Activated naive CD8-positive, alpha-beta T cell treated with anti-CD3 and anti-CD28 coated beads, Interleukin-2, amount 10 ng/mL, durations not matched to agents 7 days and 5 days (primary cell): ENCODE measurements at regions not wholly inside any gene's neighbourhood (a gene's known extent, or its start where the extent isn't known, plus 50 kb on each side); places are given as distances from the start of the nearest gene placed in this dataset.

ENCODE experiments used
- ATAC-seq: fragments of 150-1000 bp; cut with Tn5 transposase; one replicate; pipeline ENCODE4 v1.10.0; 2021; ENCODE audit warnings: low read depth, moderate library complexity
- POLR2A ChIA-PET: fragments of 350-600 bp; sonication (Branson Sonifier 250); formaldehyde crosslinking; loops from one replicate; lab custom pipeline; 2021; ENCODE audit warnings: antibody characterized with exemption; lab: Charles Lee
- DNase-seq: peaks from one replicate; pipeline ENCODE4 v3.0.0; 2021
- H3K27ac Mint-ChIP-seq: one replicate; pipeline ENCODE4 v1.8.0; 2022; ENCODE audit warnings: mild to moderate bottlenecking, mixed read lengths
- H3K27me3 Mint-ChIP-seq: one replicate; pipeline ENCODE4 v1.8.0; 2022; ENCODE audit warnings: mild to moderate bottlenecking, moderate library complexity, mixed read lengths
- H3K36me3 Mint-ChIP-seq: one replicate; pipeline ENCODE4 v1.8.0; 2021; ENCODE audit warnings: mild to moderate bottlenecking, mixed read lengths
- H3K4me1 Mint-ChIP-seq: one replicate; pipeline ENCODE4 v1.8.0; 2021; ENCODE audit warnings: mixed read lengths
- H3K4me3 Mint-ChIP-seq: one replicate; pipeline ENCODE4 v1.8.0; 2022; ENCODE audit warnings: mild to moderate bottlenecking, moderate library complexity, mixed read lengths
- H3K9me3 Mint-ChIP-seq: one replicate; pipeline ENCODE4 v1.8.0; 2021; ENCODE audit warnings: mixed read lengths

- H3K4me3 Mint-ChIP-seq, result no peak overlapping the region
- H3K4me1 Mint-ChIP-seq, result no peaks in the 10 kb centered on the region
- peaks cover 12% of the 10 kb centered on the region for H3K27me3 Mint-ChIP-seq
- H3K9me3 Mint-ChIP-seq, result no peaks in the 10 kb centered on the region
- H3K36me3 Mint-ChIP-seq, result no peaks in the 10 kb centered on the region
- DNase-seq (no peak), ATAC-seq (no peak)
- POLR2A ChIA-PET, result no interaction called here
- no peak overlapping the region for H3K27ac Mint-ChIP-seq
These were observed 149.0 kb downstream of the KCNA5 start for GRCh38 chr12:5192726-5193125.

DNA sequence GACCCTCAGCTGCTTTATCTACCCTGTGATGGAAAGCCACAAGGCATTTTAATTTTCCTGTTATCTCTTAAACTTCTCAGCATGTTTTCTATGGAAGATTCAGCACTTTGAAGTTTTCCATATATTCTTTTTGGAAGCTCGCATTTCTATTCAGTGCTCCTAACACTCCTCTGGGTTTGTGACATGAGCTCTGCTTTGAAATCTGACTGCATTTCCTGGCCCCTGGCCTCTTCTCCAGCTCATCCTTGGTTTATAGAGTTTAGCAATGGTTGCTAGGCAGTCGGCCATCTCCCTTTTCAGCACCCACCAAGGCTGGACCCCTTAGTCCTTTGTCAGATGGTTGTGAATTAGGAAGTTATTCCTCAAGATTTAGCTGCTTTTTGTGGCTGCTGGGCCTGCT lies 150.6 kb downstream of the KCNA5 start:
- Mint-ChIP-seq H3K27me3 (peaks cover 18% of the 10 kb centered on the region), H3K4me3 (no peak overlapping the region), H3K9me3 (no peaks in the 10 kb centered on the region), H3K4me1 (no peaks in the 10 kb centered on the region), H3K27ac (no peak overlapping the region), H3K36me3 (no peaks in the 10 kb centered on the region)
- ATAC-seq, result no peak
- DNase-seq, result no peak
- POLR2A ChIA-PET, result no interaction called here

GRCh38 chr12:5195244-5195643 lies 151.6 kb downstream of the KCNA5 start:
- POLR2A ChIA-PET, result no interaction called here
- Mint-ChIP-seq H3K9me3 (no peaks in the 10 kb centered on the region), H3K36me3 (no peaks in the 10 kb centered on the region), H3K27ac (no peak overlapping the region), H3K4me1 (no peaks in the 10 kb centered on the region), H3K4me3 (no peak overlapping the region), H3K27me3 (peaks cover 14% of the 10 kb centered on the region)
- DNase-seq (no peak), ATAC-seq (no peak)

GRCh38 chr12:5195691-5196090 lies 152.0 kb downstream of the KCNA5 start:
- Mint-ChIP-seq H3K36me3 (no peaks in the 10 kb centered on the region), H3K27ac (no peak overlapping the region), H3K9me3 (no peaks in the 10 kb centered on the region), H3K27me3 (peaks cover 14% of the 10 kb centered on the region), H3K4me3 (no peak overlapping the region), H3K4me1 (no peaks in the 10 kb centered on the region)
- ATAC-seq (no peak), DNase-seq (no peak)
- POLR2A ChIA-PET, result no interaction called here

DNA sequence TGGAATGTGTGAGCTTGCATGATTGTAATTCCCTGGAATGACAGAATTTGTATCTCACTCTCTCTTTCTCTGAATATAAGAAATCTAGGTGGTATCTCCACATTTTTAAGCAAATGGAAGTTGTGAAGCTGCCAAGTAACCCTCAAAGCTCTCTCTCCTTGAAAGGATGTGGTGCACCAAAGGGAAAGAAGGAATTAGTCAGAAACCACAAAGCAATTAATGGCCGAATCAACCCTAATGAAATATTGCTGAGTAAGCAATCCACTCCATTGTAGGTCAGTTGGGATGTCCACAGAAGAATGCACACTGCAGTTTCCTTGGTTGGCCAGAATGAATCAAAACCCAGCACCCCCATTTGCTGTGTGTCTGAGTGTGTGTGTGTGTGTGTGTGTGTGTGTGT lies 153.5 kb downstream of the KCNA5 start:
- DNase-seq (no peak), ATAC-seq (no peak)
- no peaks in the 10 kb centered on the region for H3K4me1 Mint-ChIP-seq
- peaks cover 12% of the 10 kb centered on the region for H3K27me3 Mint-ChIP-seq
- H3K36me3 Mint-ChIP-seq, result no peaks in the 10 kb centered on the region
- H3K9me3 Mint-ChIP-seq, result no peaks in the 10 kb centered on the region
- no peak overlapping the region for H3K4me3 Mint-ChIP-seq
- H3K27ac Mint-ChIP-seq, result no peak overlapping the region
- POLR2A ChIA-PET, result no interaction called here

GRCh38 chr12:5197656-5198055 lies 154.0 kb downstream of the KCNA5 start:
- H3K4me1 Mint-ChIP-seq, result no peaks in the 10 kb centered on the region
- no peaks in the 10 kb centered on the region for H3K36me3 Mint-ChIP-seq
- POLR2A ChIA-PET, result no interaction called here
- no peak overlapping the region for H3K27ac Mint-ChIP-seq
- no peak for DNase-seq
- H3K27me3 Mint-ChIP-seq, result peaks cover 12% of the 10 kb centered on the region
- ATAC-seq, result no peak
- no peak overlapping the region for H3K4me3 Mint-ChIP-seq
- H3K9me3 Mint-ChIP-seq, result no peaks in the 10 kb centered on the region

DNA sequence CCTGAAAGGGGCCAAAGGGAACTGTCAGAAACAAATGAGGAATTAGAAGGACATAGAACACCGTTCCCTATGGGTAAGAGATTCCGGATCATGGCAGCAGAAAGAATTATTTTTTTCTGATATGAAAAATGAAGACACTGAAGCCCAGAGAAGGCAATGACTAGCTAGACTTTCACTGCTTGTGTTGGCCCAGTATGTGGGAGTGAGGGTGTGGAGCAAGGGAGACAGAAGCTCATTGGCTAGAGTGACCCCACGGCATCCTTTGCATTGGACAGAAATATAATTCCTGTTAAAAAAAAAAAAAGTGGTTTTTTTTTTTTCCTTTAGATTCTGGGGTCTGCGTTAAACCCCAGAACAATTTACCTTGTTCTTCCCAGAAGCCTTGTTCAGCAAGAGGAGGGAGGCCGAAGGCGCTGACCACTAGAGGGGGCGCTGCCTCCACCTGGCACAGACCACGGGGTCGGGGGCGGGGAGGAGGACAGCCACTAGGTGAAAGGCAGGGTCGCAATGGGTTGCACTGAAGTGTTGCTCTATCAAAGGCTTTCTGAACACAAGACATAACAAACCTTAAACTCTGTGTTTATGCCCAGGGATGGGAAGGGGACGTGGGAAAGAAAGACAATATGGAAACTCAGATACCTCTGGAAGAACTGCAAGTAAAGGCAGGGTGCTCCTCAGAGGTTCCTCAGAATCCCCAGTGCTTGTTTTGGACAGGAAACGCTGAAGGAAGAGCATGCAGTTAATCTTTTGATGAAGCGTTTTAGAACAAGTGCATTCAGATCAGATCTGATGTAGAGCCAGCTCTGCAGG lies 156.8 kb downstream of the KCNA5 start:
- no peak overlapping the region for H3K4me3 Mint-ChIP-seq
- H3K36me3 Mint-ChIP-seq, result no peaks in the 10 kb centered on the region
- POLR2A ChIA-PET, result no interaction called here
- H3K4me1 Mint-ChIP-seq, result no peaks in the 10 kb centered on the region
- DNase-seq, result peak; percentile 46
- H3K27ac Mint-ChIP-seq, result no peak overlapping the region
- peaks cover 8% of the 10 kb centered on the region for H3K27me3 Mint-ChIP-seq
- no peak for ATAC-seq
- H3K9me3 Mint-ChIP-seq, result no peaks in the 10 kb centered on the region

- POLR2A ChIA-PET, result no interaction called here
- no peak for DNase-seq
- ATAC-seq, result no peak
- Mint-ChIP-seq H3K36me3 (no peaks in the 10 kb centered on the region), H3K9me3 (no peaks in the 10 kb centered on the region), H3K27ac (no peak overlapping the region), H3K4me1 (no peaks in the 10 kb centered on the region), H3K27me3 (peaks cover 7% of the 10 kb centered on the region), H3K4me3 (no peak overlapping the region)
These were observed 158.0 kb downstream of the KCNA5 start for GRCh38 chr12:5201554-5202218.

GRCh38 chr12:5203274-5203673 lies 159.6 kb downstream of the KCNA5 start:
- no peaks in the 10 kb centered on the region for H3K9me3 Mint-ChIP-seq
- DNase-seq (no peak), ATAC-seq (no peak)
- no peak overlapping the region for H3K4me3 Mint-ChIP-seq
- peaks cover 5% of the 10 kb centered on the region for H3K27me3 Mint-ChIP-seq
- POLR2A ChIA-PET, result no interaction called here
- H3K27ac Mint-ChIP-seq, result no peak overlapping the region
- H3K36me3 Mint-ChIP-seq, result no peaks in the 10 kb centered on the region
- no peaks in the 10 kb centered on the region for H3K4me1 Mint-ChIP-seq

DNA sequence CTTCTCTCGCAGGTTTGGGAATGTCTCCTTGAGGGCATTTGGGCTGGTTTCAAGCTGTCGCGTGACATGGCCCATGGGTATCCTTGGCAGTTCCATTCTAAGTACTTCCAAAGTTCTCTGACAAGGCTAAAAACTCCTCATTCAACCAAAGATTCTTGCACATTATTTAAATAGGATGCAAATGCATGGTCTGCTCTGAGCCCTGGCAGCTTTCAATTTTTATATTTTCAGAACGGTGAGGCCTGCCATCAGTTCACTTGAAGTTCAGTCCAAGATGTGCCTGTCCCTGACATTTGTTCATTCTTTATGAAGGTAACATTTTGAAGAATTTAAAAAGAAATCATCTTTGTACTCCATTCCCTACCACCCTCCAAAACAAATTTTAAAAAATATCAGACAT lies 160.0 kb downstream of the KCNA5 start:
- POLR2A ChIA-PET, result no interaction called here
- H3K27me3 Mint-ChIP-seq, result peaks cover 3% of the 10 kb centered on the region
- no peak for DNase-seq
- no peak overlapping the region for H3K4me3 Mint-ChIP-seq
- H3K27ac Mint-ChIP-seq, result no peak overlapping the region
- ATAC-seq, result no peak
- H3K9me3 Mint-ChIP-seq, result no peaks in the 10 kb centered on the region
- no peaks in the 10 kb centered on the region for H3K36me3 Mint-ChIP-seq
- no peaks in the 10 kb centered on the region for H3K4me1 Mint-ChIP-seq

GRCh38 chr12:5204271-5204670 lies 160.6 kb downstream of the KCNA5 start:
- no peak for DNase-seq
- Mint-ChIP-seq H3K27ac (no peak overlapping the region), H3K36me3 (no peaks in the 10 kb centered on the region), H3K4me1 (no peaks in the 10 kb centered on the region), H3K9me3 (no peaks in the 10 kb centered on the region), H3K27me3 (peaks cover 2% of the 10 kb centered on the region), H3K4me3 (no peak overlapping the region)
- no peak for ATAC-seq
- POLR2A ChIA-PET, result no interaction called here

GRCh38 chr12:5204831-5205230 lies 161.2 kb downstream of the KCNA5 start:
- ATAC-seq, result no peak
- Mint-ChIP-seq H3K9me3 (no peaks in the 10 kb centered on the region), H3K27ac (no peak overlapping the region)

DNA sequence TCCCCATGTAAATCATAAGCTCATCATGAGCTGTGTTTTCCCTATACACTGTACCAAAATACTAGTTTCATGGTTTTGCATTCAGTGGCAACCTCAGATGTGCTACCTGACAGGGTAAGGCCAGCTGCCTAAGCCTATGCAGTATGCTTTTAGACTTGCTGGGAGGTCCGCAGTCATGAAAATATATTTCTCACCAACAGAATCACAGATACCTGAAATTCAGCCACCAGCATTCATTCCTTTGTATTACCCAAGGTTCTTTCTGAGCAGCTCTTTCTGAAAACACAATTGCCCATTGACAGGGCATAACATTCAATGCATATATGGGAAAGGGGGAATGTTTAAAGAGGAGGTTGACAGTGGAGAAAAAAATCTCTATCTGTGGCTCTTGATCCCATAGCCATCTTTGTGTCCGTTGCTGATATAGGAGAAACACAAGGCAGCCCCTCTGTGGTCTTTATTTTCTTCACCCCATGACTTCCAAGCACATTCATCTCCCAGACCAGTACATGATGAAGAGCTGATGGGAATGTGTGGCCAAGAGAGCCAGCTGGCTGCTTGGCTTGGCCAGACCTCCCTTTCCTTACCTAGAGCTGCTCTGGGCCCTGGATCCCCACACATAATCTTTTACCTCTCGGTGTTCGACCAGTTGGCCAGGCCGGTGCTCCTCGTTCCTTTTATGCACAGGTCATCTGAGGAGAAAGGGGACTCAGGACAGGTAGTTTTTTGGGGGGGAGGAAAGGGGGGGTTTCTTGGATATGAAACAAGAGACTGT lies 162.9 kb downstream of the KCNA5 start:
- ATAC-seq (no peak), DNase-seq (no peak)
- H3K4me3 Mint-ChIP-seq, result no peak overlapping the region
- POLR2A ChIA-PET, result no interaction called here
- peaks cover 7% of the 10 kb centered on the region for H3K27me3 Mint-ChIP-seq
- H3K9me3 Mint-ChIP-seq, result no peaks in the 10 kb centered on the region
- no peak overlapping the region for H3K27ac Mint-ChIP-seq
- H3K4me1 Mint-ChIP-seq, result no peaks in the 10 kb centered on the region
- no peaks in the 10 kb centered on the region for H3K36me3 Mint-ChIP-seq

More at GRCh38 chr12:5204831-5205230, 161.2 kb downstream of the KCNA5 start:
- Mint-ChIP-seq H3K4me1 (no peaks in the 10 kb centered on the region), H3K4me3 (no peak overlapping the region), H3K36me3 (no peaks in the 10 kb centered on the region), H3K27me3 (peaks cover 2% of the 10 kb centered on the region)
- POLR2A ChIA-PET, result no interaction called here
- no peak for DNase-seq
